ENCODE measurements at regions not wholly inside any gene's neighbourhood (a gene's known extent, or its start where the extent isn't known, plus 50 kb on each side); places are given as distances from the start of the nearest gene placed in this dataset.

- no peak for DNase-seq
These were observed 52.8 kb upstream of the FBXL7 start for GRCh38 chr5:15447209-15447608.

GRCh38 chr5:15446552-15446951 is 53.4 kb upstream of the FBXL7 start:
- no peak for DNase-seq

- DNase-seq, result no peak
These were observed 57.8 kb upstream of the FBXL7 start for GRCh38 chr5:15442193-15442570.

GRCh38 chr5:15441433-15442192 is 58.4 kb upstream of the FBXL7 start:
- no peak for DNase-seq

- no peak for DNase-seq
These were observed 59.5 kb upstream of the FBXL7 start for GRCh38 chr5:15440434-15440833.

GRCh38 chr5:15439801-15440200 is 60.2 kb upstream of the FBXL7 start:
- DNase-seq, result no peak

- DNase-seq, result no peak
These were observed 66.3 kb upstream of the FBXL7 start for GRCh38 chr5:15433709-15434108.

- DNase-seq, result no peak
These were observed 68.1 kb upstream of the FBXL7 start for GRCh38 chr5:15431923-15432322.

GRCh38 chr5:15425766-15426165 is 74.2 kb upstream of the FBXL7 start:
- no peak for DNase-seq

- no peak for DNase-seq
These were observed 75.2 kb upstream of the FBXL7 start for GRCh38 chr5:15424769-15425168.

- DNase-seq, result no peak
These were observed 78.0 kb upstream of the FBXL7 start for GRCh38 chr5:15421921-15422412.

GRCh38 chr5:15421381-15421780 is 78.6 kb upstream of the FBXL7 start:
- no peak for DNase-seq

- DNase-seq, result no peak
These were observed 79.8 kb upstream of the FBXL7 start for GRCh38 chr5:15420201-15420600.

- no peak for DNase-seq
These were observed 82.8 kb upstream of the FBXL7 start for GRCh38 chr5:15417156-15417555.

GRCh38 chr5:15406478-15406877 is 93.5 kb upstream of the FBXL7 start:
- no peak for DNase-seq

GRCh38 chr5:15393146-15393545 is 106.8 kb upstream of the FBXL7 start:
- DNase-seq, result no peak

- no peak for DNase-seq
These were observed 108.1 kb upstream of the FBXL7 start for GRCh38 chr5:15391704-15392397.

- no peak for DNase-seq
These were observed 111.1 kb upstream of the FBXL7 start for GRCh38 chr5:15388866-15389265.

GRCh38 chr5:15387931-15388524 is 112.0 kb upstream of the FBXL7 start:
- no peak for DNase-seq

- no peak for DNase-seq
These were observed 113.9 kb upstream of the FBXL7 start for GRCh38 chr5:15386122-15386521.

- DNase-seq, result no peak
These were observed 114.4 kb upstream of the FBXL7 start for GRCh38 chr5:15385553-15385952.

- DNase-seq, result no peak
These were observed 114.9 kb upstream of the FBXL7 start for GRCh38 chr5:15385037-15385436.

- DNase-seq, result no peak
These were observed 115.4 kb upstream of the FBXL7 start for GRCh38 chr5:15384581-15384980.

- no peak for DNase-seq
These were observed 115.8 kb upstream of the FBXL7 start for GRCh38 chr5:15384176-15384575.

Measured in inflammatory macrophage treated with lipopolysaccharide for 4 hours (primary cell).